Fibroblast of lung (primary cell): ENCODE measurements at regions not wholly inside any gene's neighbourhood (a gene's known extent, or its start where the extent isn't known, plus 50 kb on each side); places are given as distances from the start of the nearest gene placed in this dataset.

ENCODE experiments used
- DNase-seq, 2 donors: peaks; one replicate each; pipeline versions ENCODE4 v3.0.0 to v3.0.0-alpha.2; 2010; ENCODE audit warnings: low read depth in 2 of 2
- H2AFZ ChIP-seq: 2 replicates; pipeline ENCODE4 v1.5.1; 2012; ENCODE audit warnings: low read length, control low read depth, inconsistent platforms
- H3K27ac ChIP-seq: 2 replicates; pipeline ENCODE4 v1.5.1; 2011; ENCODE audit warnings: low read length, control low read depth; ENCODE audit not compliant: insufficient read depth
- H3K27me3 ChIP-seq: 2 replicates; pipeline ENCODE4 v1.5.1; 2011; ENCODE audit warnings: mild to moderate bottlenecking, low read length; ENCODE audit not compliant: control insufficient read depth, insufficient read depth
- H3K36me3 ChIP-seq: 2 replicates; pipeline ENCODE4 v1.5.1; 2011; ENCODE audit warnings: low read length; ENCODE audit not compliant: control insufficient read depth, insufficient read depth
- H3K4me1 ChIP-seq: 2 replicates; pipeline ENCODE4 v1.5.1; 2011; ENCODE audit warnings: low read length; ENCODE audit not compliant: control insufficient read depth, insufficient read depth; ENCODE audit errors: extremely low read depth
- H3K4me2 ChIP-seq: 2 replicates; pipeline ENCODE4 v1.5.1; 2011; ENCODE audit warnings: low read length, control low read depth; ENCODE audit not compliant: insufficient read depth; ENCODE audit errors: extremely low read depth
- H3K4me3 ChIP-seq, 4 experiments: fragments of 200-600 bp in 1 of 4; sonication (generic) in 1 of 4; replicated peaks in 1 of 4; 2 replicates each; pipeline ENCODE4 v1.5.1; 2011 to 2016; ENCODE audit warnings: low read length in 4 of 4, low read depth in 3 of 4, mild to moderate bottlenecking in 3 of 4, control low read depth in 2 of 4, inconsistent platforms in 1 of 4, mixed read lengths in 1 of 4; ENCODE audit not compliant: insufficient read depth in 1 of 4; ENCODE audit errors: control extremely low read depth in 1 of 4
- H3K79me2 ChIP-seq: 2 replicates; pipeline ENCODE4 v1.5.1; 2012; ENCODE audit warnings: mild to moderate bottlenecking, low read length, inconsistent platforms; ENCODE audit not compliant: control insufficient read depth, insufficient read depth
- H3K9ac ChIP-seq: 2 replicates; pipeline ENCODE4 v1.5.1; 2011; ENCODE audit warnings: mild to moderate bottlenecking, low read length, control low read depth; ENCODE audit not compliant: insufficient read depth
- H3K9me3 ChIP-seq: 2 replicates; pipeline ENCODE4 v1.5.1; 2012; ENCODE audit warnings: low read depth, low read length; ENCODE audit not compliant: control insufficient read depth, insufficient read depth
- H4K20me1 ChIP-seq: 2 replicates; pipeline ENCODE4 v1.5.1; 2011; ENCODE audit warnings: low read length; ENCODE audit not compliant: control insufficient read depth, insufficient read depth; ENCODE audit errors: extremely low read depth
- CTCF ChIP-seq, 2 donors: IDR thresholded peaks in 1 of 2; conservative IDR thresholded peaks in 1 of 2; 1 replicate in 1 of 2; 2 replicates in 1 of 2; pipeline ENCODE4 v1.5.1; 2011 to 2012; ENCODE audit warnings: low read length in 2 of 2, control low read depth in 1 of 2, inconsistent platforms in 1 of 2, low read depth in 1 of 2, mild to moderate bottlenecking in 1 of 2
- EZH2 ChIP-seq: IDR thresholded peaks from 2 replicates; pipeline ENCODE4 v1.5.1; 2012; ENCODE audit warnings: low read length, control low read depth, mild to moderate bottlenecking; ENCODE audit errors: missing control alignments

DNA sequence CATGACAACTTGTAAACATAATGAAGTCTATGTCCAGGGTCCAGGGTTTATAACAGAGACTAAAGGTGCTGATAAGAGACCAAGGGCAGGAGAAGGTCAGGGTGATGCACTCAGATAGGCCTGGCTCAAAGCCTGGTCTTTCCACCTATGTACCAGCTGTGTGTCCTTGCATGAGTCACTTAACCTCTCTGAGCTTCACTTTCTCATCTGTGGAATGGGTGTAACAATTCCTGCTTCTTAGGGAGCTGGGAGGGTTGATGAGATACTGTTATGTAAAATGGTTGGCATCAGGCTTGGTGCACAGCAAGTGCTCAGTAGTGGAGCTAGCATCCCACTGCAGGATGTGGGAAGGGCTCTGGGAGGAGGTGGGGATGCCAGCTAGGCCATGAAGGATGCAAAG, 143.7 kb upstream of the CSF3R start:
- H2AFZ ChIP-seq: no peak overlapping the region
- H3K36me3 ChIP-seq: no peaks in the 10 kb centered on the region
- H3K9me3 ChIP-seq: no peaks in the 10 kb centered on the region
- no peaks in the 10 kb centered on the region for H3K79me2 ChIP-seq
- H3K4me2 ChIP-seq: no peak overlapping the region
- no peaks in the 10 kb centered on the region for H4K20me1 ChIP-seq
- no peaks in the 10 kb centered on the region for H3K4me1 ChIP-seq
- no peak overlapping the region for H3K9ac ChIP-seq
- no peaks in the 10 kb centered on the region for H3K27me3 ChIP-seq
- no peak overlapping the region for H3K4me3 ChIP-seq
- no peak for DNase-seq
- TF ChIP-seq EZH2 (no peak), CTCF (conservative IDR thresholded peaks at IDR 0.05 in 1 of 2, IDR thresholded peaks at IDR 0.05 in 1 of 2; ENCODE audit: low read depth in 1 of 2, low read length in 2 of 2) (no peak)
- no peak overlapping the region for H3K27ac ChIP-seq

- no peaks in the 10 kb centered on the region for H3K4me1 ChIP-seq
- no peak overlapping the region for H3K4me2 ChIP-seq
- TF ChIP-seq CTCF (conservative IDR thresholded peaks at IDR 0.05 in 1 of 2, IDR thresholded peaks at IDR 0.05 in 1 of 2; ENCODE audit: low read depth in 1 of 2, low read length in 2 of 2) (no peak), EZH2 (no peak)
- H3K4me3 ChIP-seq: no peak overlapping the region
- H4K20me1 ChIP-seq: no peaks in the 10 kb centered on the region
- H2AFZ ChIP-seq: no peak overlapping the region
- DNase-seq: no peak
- no peaks in the 10 kb centered on the region for H3K36me3 ChIP-seq
- no peak overlapping the region for H3K9ac ChIP-seq
- H3K79me2 ChIP-seq: no peaks in the 10 kb centered on the region
- H3K9me3 ChIP-seq: no peaks in the 10 kb centered on the region
- H3K27me3 ChIP-seq: no peaks in the 10 kb centered on the region
- no peak overlapping the region for H3K27ac ChIP-seq
Measured at GRCh38 chr1:36625935-36626310, 143.2 kb upstream of the CSF3R start.

GRCh38 chr1:36625253-36625934, 142.7 kb upstream of the CSF3R start:
- DNase-seq: no peak
- Histone ChIP-seq H3K4me2 (no peak overlapping the region), H2AFZ (no peak overlapping the region), H3K79me2 (no peaks in the 10 kb centered on the region), H3K9me3 (no peaks in the 10 kb centered on the region), H3K4me1 (no peaks in the 10 kb centered on the region), H3K4me3 (no peak overlapping the region), H4K20me1 (no peaks in the 10 kb centered on the region), H3K36me3 (no peaks in the 10 kb centered on the region), H3K27ac (no peak overlapping the region), H3K9ac (no peak overlapping the region), H3K27me3 (no peaks in the 10 kb centered on the region)
- TF ChIP-seq EZH2 (no peak), CTCF (conservative IDR thresholded peaks at IDR 0.05 in 1 of 2, IDR thresholded peaks at IDR 0.05 in 1 of 2; ENCODE audit: low read depth in 1 of 2, low read length in 2 of 2) (no peak)
